GM21576 (cell line): ENCODE measurements at regions not wholly inside any gene's neighbourhood (a gene's known extent, or its start where the extent isn't known, plus 50 kb on each side); places are given as distances from the start of the nearest gene placed in this dataset.
"Not testable (repeated sequence)": the region's sequence is repeated elsewhere in the genome, so short reads cannot be mapped to it uniquely, and the experiment has no call there.

ENCODE experiments used
- ATAC-seq: cut with Tn5 transposase; IDR thresholded peaks from one replicate; pipeline ENCODE4 v1.9.1; 2021; ENCODE audit warnings: mild to moderate bottlenecking, moderate library complexity; ENCODE audit not compliant: unreplicated experiment

- ATAC-seq = no peak
Observed at GRCh38 chr10:25076506-25077177, 60.2 kb downstream of the THNSL1 start.

- ATAC-seq = no peak
Observed at GRCh38 chr10:25078658-25079431, 62.4 kb downstream of the THNSL1 start.

- peak; percentile 86 for ATAC-seq
Observed at GRCh38 chr10:25080880-25081581, 64.6 kb downstream of the THNSL1 start.

- ATAC-seq = no peak
Observed at GRCh38 chr10:25082276-25083204, 66.1 kb downstream of the THNSL1 start.

GRCh38 chr10:25083546-25084111, 67.2 kb downstream of the THNSL1 start:
- no peak for ATAC-seq

GRCh38 chr10:25084447-25084846, 68.0 kb downstream of the THNSL1 start:
- no peak for ATAC-seq

GRCh38 chr10:25094590-25094989, 78.2 kb downstream of the THNSL1 start:
- no peak for ATAC-seq

GRCh38 chr10:25097669-25098411, 77.0 kb upstream of the GPR158 start:
- no peak for ATAC-seq

- no peak for ATAC-seq
Observed at GRCh38 chr10:25100141-25100540, 74.7 kb upstream of the GPR158 start.

GRCh38 chr10:25101461-25102146, 73.2 kb upstream of the GPR158 start:
- ATAC-seq = no peak

- ATAC-seq = no peak
Observed at GRCh38 chr10:25102147-25102822, 72.5 kb upstream of the GPR158 start.

- ATAC-seq = no peak
Observed at GRCh38 chr10:25103703-25104102, 71.1 kb upstream of the GPR158 start.

- ATAC-seq = no peak
Observed at GRCh38 chr10:25104441-25104840, 70.4 kb upstream of the GPR158 start.

GRCh38 chr10:25105262-25105661, 69.5 kb upstream of the GPR158 start:
- ATAC-seq = no peak

GRCh38 chr10:25105743-25106260, 69.0 kb upstream of the GPR158 start:
- no peak for ATAC-seq

GRCh38 chr10:25107756-25108155, 67.0 kb upstream of the GPR158 start:
- no peak for ATAC-seq

GRCh38 chr10:25109896-25110295, 64.9 kb upstream of the GPR158 start:
- not testable (repeated sequence) for ATAC-seq

- no peak for ATAC-seq
Observed at GRCh38 chr10:25112016-25112415, 62.8 kb upstream of the GPR158 start.
